OCI-LY1 (cell line): ENCODE measurements at regions not wholly inside any gene's neighbourhood (a gene's known extent, or its start where the extent isn't known, plus 50 kb on each side); places are given as distances from the start of the nearest gene placed in this dataset.
"Not testable (repeated sequence)": the region's sequence is repeated elsewhere in the genome, so short reads cannot be mapped to it uniquely, and the experiment has no call there.

Source experiments
- H2AFZ ChIP-seq: fragments of 200-600 bp; sonication (generic), shearing (Covaris generic); 2 replicates; pipeline ENCODE4 v1.6.0; 2014; ENCODE audit warnings: antibody characterized with exemption, mild to moderate bottlenecking, low read length
- H3F3A ChIP-seq: fragments of 200-600 bp; sonication (generic), shearing (Covaris generic); 2 replicates; pipeline ENCODE4 v1.6.0; 2014; ENCODE audit warnings: mild to moderate bottlenecking, antibody characterized with exemption, low read length, moderate library complexity; ENCODE audit not compliant: insufficient read depth
- H3K27ac ChIP-seq: fragments of 200-600 bp; sonication (generic); 2 replicates; pipeline ENCODE4 v1.5.1; 2014; ENCODE audit warnings: low read length, mixed run types, mild to moderate bottlenecking, low read depth; ENCODE audit not compliant: poor library complexity, severe bottlenecking
- H3K27me3 ChIP-seq: fragments of 200-600 bp; sonication (generic); 2 replicates; pipeline ENCODE4 v1.6.0; 2014; ENCODE audit warnings: antibody characterized with exemption, mild to moderate bottlenecking, low read length, moderate library complexity; ENCODE audit not compliant: insufficient read depth
- H3K36me3 ChIP-seq: fragments of 200-600 bp; sonication (generic); 2 replicates; pipeline ENCODE4 v1.6.1; 2014; ENCODE audit warnings: mild to moderate bottlenecking, antibody characterized with exemption, low read length, moderate library complexity, mixed read lengths; ENCODE audit not compliant: insufficient read depth
- H3K4me1 ChIP-seq: fragments of 200-600 bp; sonication (generic); 2 replicates; pipeline ENCODE4 v1.5.1; 2014; ENCODE audit warnings: mild to moderate bottlenecking, low read length, moderate library complexity; ENCODE audit not compliant: insufficient read depth, severe bottlenecking
- H3K4me2 ChIP-seq: fragments of 200-600 bp; sonication (generic), shearing (Covaris generic); 2 replicates; pipeline ENCODE4 v1.6.1; 2014; ENCODE audit warnings: low read length
- H3K4me3 ChIP-seq: fragments of 200-600 bp; sonication (generic); 2 replicates; pipeline ENCODE4 v1.5.1; 2014; ENCODE audit warnings: low read length, low read depth, mild to moderate bottlenecking, mixed read lengths; ENCODE audit not compliant: poor library complexity, severe bottlenecking
- H3K79me2 ChIP-seq: fragments of 200-600 bp; shearing (Covaris generic); 2 replicates; pipeline ENCODE4 v1.6.1; 2016; ENCODE audit warnings: mixed run types, low read length, mixed read lengths; ENCODE audit not compliant: insufficient read depth
- H3K9ac ChIP-seq: fragments of 200-600 bp; sonication (generic), shearing (Covaris generic); 2 replicates; pipeline ENCODE4 v1.6.1; 2014; ENCODE audit warnings: mild to moderate bottlenecking, low read length, mixed read lengths
- H3K9me2 ChIP-seq: fragments of 200-600 bp; sonication (generic), shearing (Covaris generic); 2 replicates; pipeline ENCODE4 v1.6.1; 2014; ENCODE audit warnings: low read depth, mild to moderate bottlenecking, low read length, mixed read lengths
- H3K9me3 ChIP-seq: fragments of 200-600 bp; shearing (Covaris generic); 2 replicates; pipeline ENCODE4 v1.6.1; 2014; ENCODE audit warnings: low read length, mixed read lengths
- H4K20me1 ChIP-seq: fragments of 200-600 bp; sonication (generic), shearing (Covaris generic); 2 replicates; pipeline ENCODE4 v1.6.0; 2016; ENCODE audit warnings: mild to moderate bottlenecking, low read length; ENCODE audit not compliant: insufficient read depth

- H3K27me3 ChIP-seq, H3K9ac ChIP-seq, H3K4me3 ChIP-seq, H3K27ac ChIP-seq, H3K4me2 ChIP-seq, H3K79me2 ChIP-seq, H4K20me1 ChIP-seq, H3F3A ChIP-seq, H3K36me3 ChIP-seq, H3K9me2 ChIP-seq, H3K9me3 ChIP-seq, H3K4me1 ChIP-seq, H2AFZ ChIP-seq: not testable (repeated sequence)
Observed at GRCh38 chr16:29267891-29268290, 138.6 kb downstream of the NPIPB11 start.

- not testable (repeated sequence) for H3K36me3 ChIP-seq, H3K27ac ChIP-seq, H3K79me2 ChIP-seq, H3K9me3 ChIP-seq, H3K9ac ChIP-seq, H3F3A ChIP-seq, H3K4me3 ChIP-seq, H3K4me2 ChIP-seq, H4K20me1 ChIP-seq, H3K9me2 ChIP-seq, H2AFZ ChIP-seq, H3K27me3 ChIP-seq, H3K4me1 ChIP-seq
Observed at GRCh38 chr16:29267055-29267619, 139.4 kb downstream of the NPIPB11 start.

- not testable (repeated sequence) for H3K4me2 ChIP-seq, H3K9ac ChIP-seq, H4K20me1 ChIP-seq, H3K4me3 ChIP-seq, H2AFZ ChIP-seq, H3K4me1 ChIP-seq, H3K9me3 ChIP-seq, H3K36me3 ChIP-seq, H3F3A ChIP-seq, H3K27ac ChIP-seq, H3K79me2 ChIP-seq, H3K27me3 ChIP-seq, H3K9me2 ChIP-seq
Observed at GRCh38 chr16:29266612-29267011, 139.9 kb downstream of the NPIPB11 start.

- not testable (repeated sequence) for H3K4me1 ChIP-seq, H3K9me2 ChIP-seq, H3K79me2 ChIP-seq, H4K20me1 ChIP-seq, H3K27ac ChIP-seq, H3K27me3 ChIP-seq, H3K9me3 ChIP-seq, H3K9ac ChIP-seq, H3F3A ChIP-seq, H2AFZ ChIP-seq, H3K4me2 ChIP-seq, H3K36me3 ChIP-seq, H3K4me3 ChIP-seq
Observed at GRCh38 chr16:29265255-29265853, 141.2 kb downstream of the NPIPB11 start.

- not testable (repeated sequence) for H3K36me3 ChIP-seq, H4K20me1 ChIP-seq, H3K27ac ChIP-seq, H3K9me3 ChIP-seq, H3K4me1 ChIP-seq, H2AFZ ChIP-seq, H3K9ac ChIP-seq, H3K4me3 ChIP-seq, H3K79me2 ChIP-seq, H3K4me2 ChIP-seq, H3K27me3 ChIP-seq, H3K9me2 ChIP-seq, H3F3A ChIP-seq
Observed at GRCh38 chr16:29264080-29264837, 142.3 kb downstream of the NPIPB11 start.

GRCh38 chr16:29262725-29263124, 143.8 kb downstream of the NPIPB11 start:
- H3K4me2 ChIP-seq, H3F3A ChIP-seq, H3K9me2 ChIP-seq, H3K36me3 ChIP-seq, H3K79me2 ChIP-seq, H3K9ac ChIP-seq, H4K20me1 ChIP-seq, H3K27ac ChIP-seq, H2AFZ ChIP-seq, H3K27me3 ChIP-seq, H3K9me3 ChIP-seq, H3K4me3 ChIP-seq, H3K4me1 ChIP-seq: not testable (repeated sequence)

GRCh38 chr16:29261427-29262248, 144.9 kb downstream of the NPIPB11 start:
- H3K9me2 ChIP-seq, H3F3A ChIP-seq, H3K4me1 ChIP-seq, H3K9me3 ChIP-seq, H2AFZ ChIP-seq, H3K4me2 ChIP-seq, H3K36me3 ChIP-seq, H3K27me3 ChIP-seq, H3K79me2 ChIP-seq, H3K9ac ChIP-seq, H3K27ac ChIP-seq, H4K20me1 ChIP-seq, H3K4me3 ChIP-seq: not testable (repeated sequence)
